PFSK-1 (cell line): ENCODE measurements at regions not wholly inside any gene's neighbourhood (a gene's known extent, or its start where the extent isn't known, plus 50 kb on each side); places are given as distances from the start of the nearest gene placed in this dataset.

Experiments
- FOXP2 ChIP-seq: optimal IDR thresholded peaks from 2 replicates; pipeline ENCODE3; 2011; ENCODE audit warnings: borderline replicate concordance, control low read depth, inconsistent platforms; ENCODE audit not compliant: insufficient read depth; ENCODE audit errors: extremely low read length, extremely low read depth
- POLR2AphosphoS5 ChIP-seq: IDR thresholded peaks from 2 replicates; pipeline ENCODE4 v1.6.1; 2012; ENCODE audit warnings: low read depth, mild to moderate bottlenecking, control low read depth, low read length, moderate library complexity
- SIN3A ChIP-seq: IDR thresholded peaks from 2 replicates; pipeline ENCODE4 v1.6.1; 2012; ENCODE audit warnings: mild to moderate bottlenecking, low read length, moderate library complexity, borderline replicate concordance; ENCODE audit not compliant: insufficient read depth
- TAF1 ChIP-seq: IDR thresholded peaks from 2 replicates; pipeline ENCODE4 v1.6.1; 2012; ENCODE audit warnings: low read length, control low read depth, borderline replicate concordance; ENCODE audit not compliant: insufficient read depth
- TF ChIP-seq, protein P1 (sequence below), 2 experiments: IDR thresholded peaks; 2 replicates each; pipeline versions ENCODE4 v1.6.1 to v1.8.0; 2011 to 2012; ENCODE audit warnings: low read depth in 2 of 2, low read length in 2 of 2, control low read depth in 1 of 2, inconsistent platforms in 1 of 2, mild to moderate bottlenecking in 1 of 2, moderate library complexity in 1 of 2; ENCODE audit not compliant: insufficient read depth in 1 of 2

DNA sequence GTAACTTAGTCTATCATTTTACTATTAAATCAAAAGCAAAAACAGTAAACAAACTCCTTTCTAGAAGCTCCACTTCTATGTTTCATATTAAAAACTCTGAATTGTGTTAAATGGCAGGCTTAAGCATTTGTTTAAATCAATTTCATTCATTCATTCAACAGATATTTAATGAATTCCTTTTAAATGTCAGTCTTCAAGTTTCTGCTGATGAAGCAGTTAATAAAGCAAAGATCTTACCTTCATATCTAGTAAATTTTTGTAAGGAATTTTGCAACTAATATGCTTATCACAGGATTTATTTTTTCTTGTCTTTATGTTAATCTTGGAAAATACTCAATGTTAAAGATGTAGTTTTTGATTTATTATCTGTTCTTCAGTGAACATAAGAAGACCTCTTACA, 54.1 kb upstream of the RGS18 start:
- no peak for TF ChIP-seq FOXP2

DNA sequence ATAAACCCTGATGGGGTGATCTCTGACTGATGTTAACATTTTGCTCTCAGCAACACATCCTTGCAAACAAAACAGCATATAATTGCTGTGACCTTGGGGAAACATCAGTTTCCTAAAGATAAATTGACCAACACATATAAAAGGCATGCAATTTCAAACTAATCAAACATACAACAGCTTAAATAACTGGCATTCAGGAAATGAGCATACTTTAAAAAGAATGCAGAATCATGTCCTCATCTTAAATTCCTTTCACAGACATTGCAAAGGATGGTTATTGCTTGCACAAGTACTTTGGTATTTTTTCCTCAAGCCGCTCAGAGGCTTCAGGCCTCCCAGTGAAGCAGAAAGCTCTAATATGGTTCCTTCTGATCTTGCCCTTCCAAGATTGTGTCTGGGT, 53.4 kb upstream of the RGS18 start:
- TF ChIP-seq FOXP2 (no peak), POLR2AphosphoS5 (no peak), SIN3A (no peak), TAF1 (no peak)
- TF ChIP-seq, protein P1, sequence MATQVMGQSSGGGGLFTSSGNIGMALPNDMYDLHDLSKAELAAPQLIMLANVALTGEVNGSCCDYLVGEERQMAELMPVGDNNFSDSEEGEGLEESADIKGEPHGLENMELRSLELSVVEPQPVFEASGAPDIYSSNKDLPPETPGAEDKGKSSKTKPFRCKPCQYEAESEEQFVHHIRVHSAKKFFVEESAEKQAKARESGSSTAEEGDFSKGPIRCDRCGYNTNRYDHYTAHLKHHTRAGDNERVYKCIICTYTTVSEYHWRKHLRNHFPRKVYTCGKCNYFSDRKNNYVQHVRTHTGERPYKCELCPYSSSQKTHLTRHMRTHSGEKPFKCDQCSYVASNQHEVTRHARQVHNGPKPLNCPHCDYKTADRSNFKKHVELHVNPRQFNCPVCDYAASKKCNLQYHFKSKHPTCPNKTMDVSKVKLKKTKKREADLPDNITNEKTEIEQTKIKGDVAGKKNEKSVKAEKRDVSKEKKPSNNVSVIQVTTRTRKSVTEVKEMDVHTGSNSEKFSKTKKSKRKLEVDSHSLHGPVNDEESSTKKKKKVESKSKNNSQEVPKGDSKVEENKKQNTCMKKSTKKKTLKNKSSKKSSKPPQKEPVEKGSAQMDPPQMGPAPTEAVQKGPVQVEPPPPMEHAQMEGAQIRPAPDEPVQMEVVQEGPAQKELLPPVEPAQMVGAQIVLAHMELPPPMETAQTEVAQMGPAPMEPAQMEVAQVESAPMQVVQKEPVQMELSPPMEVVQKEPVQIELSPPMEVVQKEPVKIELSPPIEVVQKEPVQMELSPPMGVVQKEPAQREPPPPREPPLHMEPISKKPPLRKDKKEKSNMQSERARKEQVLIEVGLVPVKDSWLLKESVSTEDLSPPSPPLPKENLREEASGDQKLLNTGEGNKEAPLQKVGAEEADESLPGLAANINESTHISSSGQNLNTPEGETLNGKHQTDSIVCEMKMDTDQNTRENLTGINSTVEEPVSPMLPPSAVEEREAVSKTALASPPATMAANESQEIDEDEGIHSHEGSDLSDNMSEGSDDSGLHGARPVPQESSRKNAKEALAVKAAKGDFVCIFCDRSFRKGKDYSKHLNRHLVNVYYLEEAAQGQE (IDR thresholded peaks at IDR 0.05; ENCODE audit: insufficient read depth in 1 of 2, low read depth in 2 of 2, low read length in 2 of 2): no peak

DNA sequence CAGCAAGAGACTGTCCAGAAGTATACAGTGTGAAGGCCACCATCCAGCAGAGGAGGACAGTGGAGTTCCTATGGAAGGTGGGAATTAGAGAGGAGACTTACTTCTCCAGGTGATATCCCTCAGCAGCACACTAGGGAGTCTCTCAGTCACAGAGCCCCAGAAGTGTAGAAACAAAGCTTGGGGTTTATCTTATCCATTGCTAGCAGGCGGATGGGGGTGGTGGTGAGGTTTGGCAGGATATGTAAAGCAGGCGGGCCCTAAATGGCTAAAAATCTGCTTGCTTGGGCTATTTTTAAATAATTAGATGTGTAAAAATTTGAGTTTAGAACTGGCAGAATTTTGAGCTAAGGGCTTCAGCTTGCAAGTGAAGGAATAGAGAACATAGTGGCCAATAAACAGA, 50.1 kb upstream of the RGS18 start:
- TF ChIP-seq TAF1 (no peak), SIN3A (no peak), FOXP2 (no peak), POLR2AphosphoS5 (no peak)
- TF ChIP-seq, protein P1 (IDR thresholded peaks at IDR 0.05; ENCODE audit: insufficient read depth in 1 of 2, low read depth in 2 of 2, low read length in 2 of 2): no peak
